ENCODE measurements at regions not wholly inside any gene's neighbourhood (a gene's known extent, or its start where the extent isn't known, plus 50 kb on each side); places are given as distances from the start of the nearest gene placed in this dataset.

- H3K9me3 ChIP-seq, result no peaks in the 10 kb centered on the region
- no peak overlapping the region for H3K4me3 ChIP-seq
- no peak overlapping the region for H3K27ac ChIP-seq
- DNase-seq (no peak), ATAC-seq (no peak)
- H3K27me3 ChIP-seq, result no peaks in the 10 kb centered on the region
- no peak for TF ChIP-seq CTCF (IDR thresholded peaks at IDR 0.05)
- no peak for TF ChIP-seq POLR2A (IDR thresholded peaks at IDR 0.05)
- intact Hi-C loops (cut with DNase I), result no loop called here
- no peaks in the 10 kb centered on the region for H3K36me3 ChIP-seq
- H3K4me1 ChIP-seq, result peaks cover 0 to 10% (median 0%) of the 10 kb centered on the region in 12 donors
- WGBS, 4 donors, result 55 to 64% (median 59%) methylated on average over 5 of the region's 5 CpGs
These were observed 450.3 kb upstream of the MAN1A1 start for GRCh38 chr6:119799596-119800509.

DNA sequence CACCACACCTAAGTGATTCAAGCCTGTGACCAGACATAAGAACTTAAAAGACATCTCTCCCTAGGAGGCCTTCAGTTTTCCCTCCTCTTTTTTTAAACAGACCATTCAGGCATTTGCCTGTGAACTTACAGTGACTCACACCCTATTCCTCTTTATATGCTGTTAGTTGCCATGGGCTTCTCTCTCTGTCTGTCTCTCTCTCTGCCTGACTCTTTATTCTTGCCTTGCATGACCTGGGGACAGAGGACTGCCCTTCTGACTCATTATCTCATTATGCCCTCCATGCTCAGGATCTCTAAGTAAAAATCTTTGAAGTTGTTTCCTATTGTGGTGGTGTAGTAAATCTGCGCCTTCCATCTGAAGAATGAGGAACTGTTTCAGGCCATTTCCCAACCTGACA is 442.2 kb upstream of the MAN1A1 start:
- intact Hi-C loops (cut with DNase I), result no loop called here
- H3K4me1 ChIP-seq, result no peaks in the 10 kb centered on the region
- no peaks in the 10 kb centered on the region for H3K9me3 ChIP-seq
- 89 to 100% (median 96%) methylated on average over 1 of the region's 1 CpG for WGBS, 4 donors
- no peak overlapping the region for H3K27ac ChIP-seq
- ATAC-seq (no peak), DNase-seq (no peak)
- no peak for TF ChIP-seq CTCF (IDR thresholded peaks at IDR 0.05)
- no peak for TF ChIP-seq POLR2A (IDR thresholded peaks at IDR 0.05)
- no peaks in the 10 kb centered on the region for H3K27me3 ChIP-seq
- no peak overlapping the region for H3K4me3 ChIP-seq
- no peaks in the 10 kb centered on the region for H3K36me3 ChIP-seq

- H3K9me3 ChIP-seq, result no peaks in the 10 kb centered on the region
- WGBS, 4 donors, result 84 to 90% (median 86%) methylated on average over 6 of the region's 6 CpGs
- ATAC-seq (no peak), DNase-seq (no peak)
- no peaks in the 10 kb centered on the region for H3K4me1 ChIP-seq
- H3K4me3 ChIP-seq, result no peak overlapping the region
- no peak for TF ChIP-seq POLR2A (IDR thresholded peaks at IDR 0.05)
- intact Hi-C loops (cut with DNase I), result no loop called here
- no peaks in the 10 kb centered on the region for H3K27me3 ChIP-seq
- no peaks in the 10 kb centered on the region for H3K36me3 ChIP-seq
- no peak overlapping the region for H3K27ac ChIP-seq
These were observed 431.8 kb upstream of the MAN1A1 start for GRCh38 chr6:119781365-119781764.

DNA sequence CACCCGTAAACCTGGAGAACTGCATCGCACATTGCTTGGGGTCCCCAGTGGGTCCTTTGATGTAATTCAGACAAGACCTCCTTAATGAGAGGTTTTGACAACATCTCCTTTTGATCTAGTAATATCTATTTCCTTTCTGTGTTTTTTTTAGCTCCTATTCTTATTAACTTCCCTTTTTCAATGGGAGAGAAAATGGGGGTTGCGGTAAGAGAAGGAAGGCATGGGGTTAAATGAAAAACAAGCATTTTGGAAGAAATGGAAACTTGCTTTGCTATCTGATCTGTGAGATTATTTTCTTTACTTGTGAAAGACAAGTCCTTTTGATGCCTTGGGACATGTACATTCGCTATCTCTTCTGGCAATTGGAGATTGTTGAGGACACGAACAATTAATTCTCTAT is 418.6 kb upstream of the MAN1A1 start:
- intact Hi-C loops (cut with DNase I), result no loop called here
- TF ChIP-seq POLR2A (IDR thresholded peaks at IDR 0.05) (no peak), CTCF (IDR thresholded peaks at IDR 0.05) (no peak)
- Histone ChIP-seq H3K36me3 (no peaks in the 10 kb centered on the region), H3K27me3 (no peaks in the 10 kb centered on the region), H3K4me3 (no peak overlapping the region), H3K27ac (no peak overlapping the region), H3K9me3 (peaks cover 0 to 11% (median 0%) of the 10 kb centered on the region in 12 donors), H3K4me1 (peaks cover 0 to 5% (median 0%) of the 10 kb centered on the region in 12 donors)
- DNase-seq (no peak), ATAC-seq (no peak)
- WGBS, 4 donors, result 66 to 74% (median 68%) methylated on average over 5 of the region's 5 CpGs

Data from heart left ventricle (tissue), 16 donors.